Endothelial cell of umbilical vein (primary cell): ENCODE measurements at regions not wholly inside any gene's neighbourhood (a gene's known extent, or its start where the extent isn't known, plus 50 kb on each side); places are given as distances from the start of the nearest gene placed in this dataset.

Experiments
- CTCF ChIP-seq, 2 donors: IDR thresholded peaks; 1 replicate in 1 of 2; 2 replicates in 1 of 2; pipeline ENCODE4 v1.5.1; 2011; ENCODE audit warnings: low read length in 2 of 2, mild to moderate bottlenecking in 2 of 2, moderate library complexity in 2 of 2, control low read depth in 1 of 2, inconsistent platforms in 1 of 2, low read depth in 1 of 2; ENCODE audit not compliant: insufficient read depth in 1 of 2; ENCODE audit errors: extremely low read depth in 1 of 2
- FOS ChIP-seq: IDR thresholded peaks from 2 replicates; pipeline ENCODE4 v1.6.1; 2011; ENCODE audit warnings: mild to moderate bottlenecking, low read length, moderate library complexity, borderline replicate concordance; ENCODE audit not compliant: insufficient read depth
- MYC ChIP-seq: IDR thresholded peaks from one replicate; pipeline ENCODE4 v1.6.1; 2011; ENCODE audit warnings: mild to moderate bottlenecking, low read depth, low read length
- POLR2A ChIP-seq: IDR thresholded peaks from 2 replicates; pipeline ENCODE4 v1.6.1; 2012; ENCODE audit warnings: low read depth, mild to moderate bottlenecking, control low read depth, low read length
- POLR2AphosphoS5 ChIP-seq: IDR thresholded peaks from 2 replicates; pipeline ENCODE4 v1.6.1; 2012; ENCODE audit warnings: low read depth, mild to moderate bottlenecking, control low read depth, low read length, moderate library complexity; ENCODE audit not compliant: insufficient read depth

DNA sequence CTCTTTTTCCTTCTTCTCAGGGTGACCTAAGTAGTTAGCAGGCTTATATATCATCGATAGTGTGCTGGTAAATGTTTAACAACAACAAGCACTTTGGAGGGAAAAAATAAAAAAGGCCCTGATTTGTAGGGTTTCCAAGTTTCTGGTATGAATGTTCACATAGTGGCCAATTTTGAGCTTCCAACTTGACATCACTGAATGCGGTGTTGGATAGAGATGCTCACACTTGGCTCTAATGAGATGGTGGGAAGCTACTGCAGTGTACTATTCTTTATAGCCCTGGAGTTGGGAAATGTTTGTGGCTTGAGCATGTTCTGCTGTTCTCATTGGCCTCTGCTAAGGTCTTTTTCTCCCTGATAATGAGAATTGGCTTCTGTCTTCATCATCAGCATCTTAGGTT is 875.3 kb downstream of the PCDH7 start:
- TF ChIP-seq CTCF (IDR thresholded peaks at IDR 0.05; ENCODE audit: extremely low read depth in 1 of 2, insufficient read depth in 1 of 2, low read depth in 1 of 2, low read length in 2 of 2), result no peak
- TF ChIP-seq POLR2A, result no peak
- TF ChIP-seq POLR2AphosphoS5, result no peak
- TF ChIP-seq FOS, result no peak
- no peak for TF ChIP-seq MYC
